NAMALWA (cell line): ENCODE measurements at regions not wholly inside any gene's neighbourhood (a gene's known extent, or its start where the extent isn't known, plus 50 kb on each side); places are given as distances from the start of the nearest gene placed in this dataset.

Experiments
- DNase-seq: peaks from one replicate; pipeline ENCODE4 v3.0.0-alpha.2; 2015; ENCODE audit warnings: low spot score

DNA sequence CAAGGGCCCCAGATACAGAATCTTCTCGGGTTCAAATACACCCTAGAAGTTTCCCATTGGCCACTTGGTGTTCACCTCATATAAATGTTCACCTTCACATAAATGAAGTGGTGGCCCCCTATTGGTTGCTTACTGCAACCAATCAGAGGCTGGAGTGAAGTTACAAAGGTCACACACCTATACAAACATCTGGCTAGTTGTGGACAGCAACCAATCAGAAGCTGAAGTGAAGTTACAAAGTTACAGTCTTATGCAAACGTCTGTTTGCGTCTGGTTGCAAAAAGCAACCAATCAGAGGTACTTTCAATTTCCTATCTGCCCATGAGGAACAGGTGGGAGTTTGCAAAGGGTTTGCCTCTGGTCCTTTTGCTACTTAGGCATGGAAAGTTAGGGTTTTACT is 206.5 kb upstream of the BMP2 start:
- no peak for DNase-seq

DNA sequence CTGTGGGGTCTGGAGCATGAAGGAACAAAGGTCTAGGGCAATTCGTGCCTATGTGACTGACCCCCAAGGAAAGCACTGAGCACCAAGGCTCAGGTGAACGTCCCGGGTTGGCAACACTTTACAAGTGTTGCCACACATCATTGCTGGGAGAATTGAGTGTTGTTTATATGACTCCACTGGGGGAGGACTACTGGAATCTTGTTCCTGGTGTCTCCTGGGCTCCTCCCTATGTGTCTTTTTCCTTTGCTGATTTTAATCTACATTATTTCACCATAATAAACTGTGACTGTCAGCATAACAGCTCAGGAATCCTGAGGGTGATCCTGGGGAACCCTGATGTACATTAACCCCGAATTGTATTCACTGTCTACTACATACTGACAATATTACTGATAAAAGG is 207.7 kb upstream of the BMP2 start:
- DNase-seq: no peak

DNA sequence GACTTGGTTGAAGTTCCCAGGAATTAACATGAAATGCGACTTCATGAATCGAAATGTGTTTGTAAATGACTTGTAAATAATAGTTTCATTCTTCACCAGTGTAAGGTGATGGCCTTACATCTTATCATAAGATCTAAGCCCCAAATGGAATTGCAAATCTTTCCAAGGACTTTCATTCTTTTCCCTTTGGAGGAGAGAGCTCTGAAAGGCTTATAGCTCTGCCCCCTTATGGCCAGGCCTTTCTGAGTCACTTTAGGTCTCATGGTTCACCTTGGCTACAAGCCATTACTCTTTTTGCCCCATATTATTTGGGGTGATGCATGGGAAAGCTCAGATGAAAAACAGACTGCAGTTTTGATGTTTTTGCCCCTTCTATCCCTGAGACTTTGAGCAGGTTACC is 209.1 kb upstream of the BMP2 start:
- DNase-seq: no peak

DNA sequence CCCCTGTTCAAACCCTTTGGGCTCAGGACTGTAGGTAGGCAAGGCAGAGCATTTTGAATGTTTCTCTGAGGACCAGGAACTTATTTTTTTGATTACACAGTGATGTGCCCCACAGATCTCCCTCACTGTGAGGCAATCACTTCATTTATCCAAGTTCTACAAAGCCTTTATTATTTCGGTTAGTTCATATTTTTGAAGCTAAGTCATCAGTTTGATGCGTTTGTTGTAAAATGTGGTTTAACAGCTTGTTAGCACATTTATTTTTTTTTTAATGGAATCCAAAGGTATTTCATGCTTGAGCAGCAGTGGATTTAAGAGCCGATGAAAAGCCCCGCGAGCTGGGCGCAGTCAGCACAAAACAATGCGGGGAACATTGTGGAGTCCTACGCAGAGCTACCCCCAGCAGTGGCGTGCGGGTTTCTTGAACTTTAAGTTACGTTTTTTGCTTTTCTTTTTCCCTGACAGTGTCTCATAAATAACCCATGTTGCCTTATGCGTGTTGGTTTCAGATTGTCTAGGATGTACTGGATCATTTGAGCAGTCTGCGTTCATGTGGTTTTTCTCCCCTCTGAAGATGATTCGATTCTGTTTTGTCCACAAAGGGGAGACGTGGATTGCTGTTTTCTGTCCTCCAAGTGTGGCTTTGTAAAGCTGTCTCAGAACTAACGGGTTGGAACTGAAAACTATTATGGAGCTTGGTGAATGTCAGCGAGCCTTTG is 233.6 kb upstream of the BMP2 start:
- no peak for DNase-seq

DNA sequence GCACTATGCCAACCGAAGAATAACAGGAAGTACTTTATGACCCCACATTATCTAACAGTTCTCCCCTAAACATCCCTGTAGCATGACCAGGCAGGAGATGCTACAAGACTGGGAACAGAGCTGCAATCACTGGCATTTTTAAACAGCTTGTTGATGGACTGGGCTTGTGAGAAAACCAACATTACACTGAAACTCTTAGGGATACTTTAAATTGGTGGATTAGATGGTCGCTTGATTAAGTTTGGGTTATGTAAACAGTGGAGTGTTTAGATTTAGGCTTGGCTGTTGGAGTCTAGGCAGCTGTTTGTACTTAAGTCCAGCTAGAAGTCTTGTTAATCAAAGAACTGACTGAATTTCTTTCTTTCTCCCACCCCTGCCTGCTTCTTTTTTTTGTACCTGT is 234.1 kb upstream of the BMP2 start:
- DNase-seq: no peak

DNA sequence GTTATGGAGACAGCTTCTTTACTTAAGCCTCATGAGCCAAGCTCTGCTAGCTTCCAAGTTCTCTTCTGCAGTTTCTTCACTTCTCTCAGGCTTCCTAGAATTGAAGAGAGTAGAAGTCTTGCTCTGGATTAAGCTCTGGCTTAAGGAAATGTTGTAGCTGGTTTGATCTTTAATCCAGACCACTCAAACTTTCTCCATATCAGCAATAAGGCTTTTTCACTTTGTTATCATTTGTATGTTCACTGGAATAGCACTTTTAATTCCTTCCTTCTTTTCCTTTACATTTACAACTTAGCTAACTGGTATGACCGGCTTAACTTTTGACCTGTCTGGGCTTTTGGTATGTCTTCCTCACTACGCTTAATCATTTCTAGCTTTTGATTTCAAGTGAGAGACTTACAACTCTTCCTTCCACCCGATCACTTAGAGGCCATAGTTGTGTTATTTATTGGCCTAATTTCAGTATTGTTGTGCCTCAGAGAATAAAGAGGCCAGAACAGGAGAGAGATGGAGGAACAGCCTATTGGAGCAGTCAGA is 236.6 kb upstream of the BMP2 start:
- DNase-seq: no peak

DNA sequence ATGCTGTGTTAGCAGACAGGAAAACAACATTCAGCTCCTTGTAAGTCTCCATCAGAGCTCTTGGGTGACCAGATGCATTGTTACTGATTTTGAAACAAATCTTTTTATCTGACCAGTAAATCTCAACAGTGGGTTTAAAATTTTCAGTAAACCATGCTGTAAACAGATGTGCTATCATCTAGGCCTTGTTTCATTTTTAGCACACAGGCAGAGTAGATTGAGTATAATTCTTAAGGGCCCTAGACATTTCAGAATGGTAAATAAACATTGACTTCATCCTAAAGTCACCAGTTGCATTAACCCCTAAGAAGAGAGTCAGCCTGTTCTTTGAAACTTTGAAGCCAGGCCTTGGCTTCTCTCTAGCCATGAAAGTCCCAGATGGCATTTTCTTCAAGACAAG is 237.2 kb upstream of the BMP2 start:
- no peak for DNase-seq

DNA sequence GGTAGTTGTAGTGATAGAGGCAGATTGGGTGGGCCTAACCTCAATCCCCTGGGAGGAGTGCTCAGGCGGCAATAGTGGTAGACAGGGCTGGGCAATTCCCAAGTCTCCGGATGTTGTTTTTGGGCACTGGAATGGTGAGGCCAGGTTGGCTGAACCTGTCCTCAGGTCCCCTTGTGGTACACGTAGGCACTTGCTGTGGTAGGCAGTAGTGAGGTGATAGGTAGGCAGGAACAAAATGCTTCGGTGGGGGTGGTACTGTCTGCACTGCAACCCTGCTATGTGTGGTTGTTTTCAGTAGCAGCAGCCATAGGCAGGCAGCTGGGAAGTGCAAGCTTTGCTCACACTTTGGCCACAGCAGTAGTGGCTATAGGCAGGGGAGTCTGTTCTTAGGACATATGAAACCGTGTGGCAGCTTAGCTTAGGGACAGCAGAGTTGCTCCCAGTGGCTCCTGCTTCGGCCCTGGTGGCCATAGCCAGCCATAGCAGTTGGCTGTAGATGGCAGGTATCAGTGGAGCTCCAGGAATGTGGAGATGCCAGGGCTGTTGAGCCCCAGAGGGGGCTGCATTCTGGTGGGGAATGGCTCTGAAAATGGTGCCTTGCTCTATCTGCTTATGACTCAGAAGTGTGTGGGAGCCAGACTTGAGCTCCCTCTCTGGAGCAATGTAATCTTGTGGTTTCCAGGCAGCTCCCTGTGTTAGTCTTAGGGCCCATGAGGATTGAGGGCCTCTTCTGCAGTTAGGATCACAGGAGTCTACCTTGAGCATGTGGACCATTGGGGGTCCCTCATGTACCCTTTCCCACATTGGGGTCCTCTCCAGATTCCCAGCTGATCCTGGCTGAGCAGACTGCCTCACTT is 241.8 kb upstream of the BMP2 start:
- DNase-seq: no peak

DNA sequence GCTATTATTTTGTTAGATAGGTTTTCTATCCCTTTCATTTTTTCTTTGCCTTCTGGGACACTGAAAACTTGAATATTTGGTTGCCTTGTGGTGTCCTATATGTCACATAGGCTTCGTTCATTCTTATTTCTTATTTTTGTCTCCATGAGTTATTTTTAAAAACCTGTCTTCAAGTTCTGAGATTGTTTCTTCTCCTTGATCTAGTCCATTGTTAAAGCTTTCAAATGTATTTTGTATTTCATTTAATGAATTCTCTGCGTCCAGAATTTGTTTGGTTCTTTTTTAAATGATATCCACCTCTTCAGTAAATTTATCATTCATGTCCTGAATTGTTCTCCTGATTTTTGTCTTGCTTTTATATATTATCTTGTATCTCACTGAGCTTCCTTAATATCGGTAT is 243.2 kb upstream of the BMP2 start:
- DNase-seq: no peak

DNA sequence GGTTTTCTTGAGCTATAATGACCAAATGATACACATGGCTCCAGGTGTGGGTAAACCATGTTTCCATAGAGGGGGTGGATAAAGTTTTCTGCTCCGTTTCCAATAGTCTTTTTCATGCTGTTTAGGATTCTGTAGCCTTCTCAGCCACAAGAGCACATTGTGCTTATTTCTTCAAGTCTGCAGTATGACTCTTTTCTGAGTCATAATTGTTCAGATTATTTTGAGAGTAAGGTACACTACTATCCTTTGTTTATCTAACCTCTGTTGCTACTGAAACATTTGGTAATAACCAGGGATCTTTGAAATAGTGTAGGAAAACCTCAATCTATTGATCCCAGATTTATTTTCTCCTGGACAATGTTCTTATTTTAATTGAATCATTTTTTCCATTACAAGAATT is 247.9 kb upstream of the BMP2 start:
- DNase-seq: no peak

DNA sequence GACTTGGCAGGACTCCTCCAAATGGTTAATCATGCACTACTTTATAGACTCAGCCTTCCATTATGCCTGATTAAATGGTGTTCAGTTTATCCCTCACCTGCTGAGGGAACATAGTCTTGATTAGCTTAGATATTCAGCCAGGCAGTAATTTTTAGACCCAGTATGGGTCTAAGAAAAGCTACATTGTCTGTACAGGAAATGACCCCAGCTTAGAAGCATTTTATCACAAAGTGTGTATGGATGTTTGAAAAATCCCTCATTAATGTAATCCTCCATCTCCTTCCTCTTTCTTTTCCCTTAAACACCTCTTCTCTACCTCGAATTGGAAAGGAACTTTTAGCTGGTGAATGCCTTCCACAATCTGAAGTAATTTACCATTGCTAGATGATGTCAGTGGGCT is 252.2 kb upstream of the BMP2 start:
- DNase-seq: no peak

DNA sequence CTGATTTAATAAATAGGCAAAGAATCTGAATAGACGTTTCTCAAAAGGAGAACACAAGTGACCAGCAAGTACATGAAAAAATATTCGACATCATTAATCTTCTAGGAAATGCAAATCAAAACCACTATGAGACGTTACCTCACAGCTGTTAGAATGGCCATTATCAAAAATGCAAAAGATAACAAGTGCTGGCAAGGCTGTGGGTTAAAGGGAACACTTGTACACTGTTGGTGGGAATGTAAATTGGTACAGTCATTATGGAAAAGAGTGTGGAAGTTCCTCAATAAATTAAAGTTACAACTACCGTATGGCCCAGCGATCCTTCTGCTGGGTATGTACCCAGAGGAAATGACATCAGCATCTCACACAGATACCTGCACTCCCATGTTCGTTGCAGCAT is 253.9 kb upstream of the BMP2 start:
- DNase-seq: peak; percentile 8

DNA sequence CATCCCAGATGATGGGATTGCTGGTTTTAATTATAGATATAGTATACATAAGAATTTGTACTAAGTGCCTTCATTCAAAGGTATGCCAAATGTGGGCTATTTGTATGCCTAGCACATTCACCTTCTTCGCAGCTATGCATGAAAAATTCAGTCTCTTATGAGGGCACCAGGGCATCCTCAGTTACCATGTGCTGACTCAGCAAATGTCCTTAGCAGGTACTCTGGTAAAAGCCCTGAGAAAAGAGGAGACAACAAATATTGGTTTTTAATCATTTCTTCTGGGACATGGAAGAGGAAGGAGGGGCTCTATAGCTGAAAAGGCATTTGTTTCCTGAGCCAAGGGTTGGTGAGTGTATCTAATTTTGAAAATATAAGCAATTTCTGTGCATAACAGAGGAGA is 258.1 kb upstream of the BMP2 start:
- DNase-seq: no peak

DNA sequence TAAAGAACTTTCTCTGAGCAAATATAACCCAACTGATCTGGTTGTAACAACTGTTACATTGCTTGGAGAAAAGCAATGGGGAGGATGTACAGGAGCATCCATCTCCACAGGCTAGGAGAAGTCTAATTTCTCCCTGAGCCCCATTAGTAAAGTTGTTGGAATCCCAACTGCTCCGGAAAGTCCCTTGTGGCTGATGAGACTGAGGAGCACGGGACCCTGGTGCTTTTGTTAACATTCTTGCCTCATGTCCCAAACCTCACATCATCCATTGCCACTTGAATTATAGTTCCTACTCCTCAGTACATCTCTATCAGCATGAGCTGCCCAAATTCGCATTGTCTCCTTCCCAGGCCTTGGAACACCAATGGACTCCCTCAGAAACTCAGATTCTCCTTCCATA is 260.6 kb upstream of the BMP2 start:
- DNase-seq: no peak

DNA sequence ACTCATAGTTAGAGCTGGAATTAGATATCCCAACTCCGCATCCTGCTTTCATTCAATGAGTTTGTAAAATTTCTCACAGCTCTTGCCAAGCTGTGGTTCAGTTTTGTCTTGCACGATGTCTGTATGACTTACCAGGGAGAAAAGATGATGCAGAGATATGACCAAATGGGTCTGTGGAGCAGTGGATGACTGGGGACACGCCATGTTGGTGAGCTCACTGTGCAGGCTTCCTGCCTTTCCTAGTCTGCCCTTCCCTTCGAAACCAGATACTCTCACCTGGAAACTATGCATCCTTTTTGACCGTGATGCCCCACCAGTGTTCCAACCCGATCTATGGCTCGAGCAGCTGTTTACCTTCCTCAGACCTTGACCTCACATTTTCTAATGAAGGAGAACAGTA is 262.7 kb upstream of the BMP2 start:
- DNase-seq: no peak

DNA sequence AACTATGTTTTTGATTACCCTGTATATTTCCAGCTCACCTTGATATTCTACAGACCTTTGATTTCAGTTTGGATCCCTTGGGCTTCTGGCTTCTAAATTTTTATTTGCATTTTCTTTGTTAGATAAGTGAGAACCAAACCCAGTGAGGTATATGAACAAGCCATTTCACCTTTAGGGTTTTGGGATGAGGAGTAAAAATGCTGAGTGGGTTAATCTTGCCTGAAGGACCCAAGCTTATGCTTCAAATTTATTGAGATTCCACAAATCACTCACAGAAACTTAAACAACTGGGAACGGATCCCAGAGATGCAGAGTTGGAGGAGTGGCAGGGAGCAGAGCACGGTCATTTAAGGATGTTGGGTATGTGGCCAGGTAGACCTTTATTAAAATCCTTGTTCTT is 263.3 kb upstream of the BMP2 start:
- DNase-seq: no peak

DNA sequence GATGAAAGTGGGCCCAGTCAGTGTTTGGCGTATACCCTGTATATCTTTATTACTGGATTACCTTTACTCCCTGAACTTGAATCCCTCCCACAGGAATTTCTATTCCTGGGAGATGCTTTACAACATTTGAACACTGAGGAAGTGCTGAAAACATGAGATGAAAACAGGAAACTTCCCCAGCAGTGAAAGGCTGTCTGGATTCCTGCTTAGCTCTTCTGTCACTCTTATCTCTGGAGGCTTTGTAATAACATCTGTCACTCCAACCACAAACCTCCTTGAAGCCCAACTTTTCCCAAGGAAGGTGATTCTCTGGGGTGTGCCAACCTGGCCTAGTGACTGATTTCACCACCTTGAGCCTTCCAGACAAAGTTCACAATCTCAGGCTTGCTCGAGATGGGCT is 264.5 kb upstream of the BMP2 start:
- no peak for DNase-seq

DNA sequence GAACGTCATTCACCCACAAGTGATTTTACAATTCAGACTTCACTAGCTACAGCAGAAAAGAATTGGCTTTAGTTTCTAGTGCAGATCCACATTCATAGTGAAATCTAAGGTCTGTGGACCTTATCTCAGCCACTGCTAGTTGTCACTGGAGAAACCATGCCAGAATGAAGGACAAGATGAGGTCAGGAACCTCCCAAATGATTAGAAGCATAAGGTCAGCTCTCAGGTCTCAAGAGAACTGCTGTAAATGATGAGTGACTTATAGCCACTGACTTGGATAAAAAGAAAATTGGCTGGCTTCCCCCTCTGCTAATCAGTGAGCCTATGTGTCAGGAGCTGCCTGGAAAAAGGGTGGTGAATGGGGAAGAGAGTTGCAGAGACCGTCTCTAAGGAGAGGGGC is 265.3 kb upstream of the BMP2 start:
- DNase-seq: no peak

DNA sequence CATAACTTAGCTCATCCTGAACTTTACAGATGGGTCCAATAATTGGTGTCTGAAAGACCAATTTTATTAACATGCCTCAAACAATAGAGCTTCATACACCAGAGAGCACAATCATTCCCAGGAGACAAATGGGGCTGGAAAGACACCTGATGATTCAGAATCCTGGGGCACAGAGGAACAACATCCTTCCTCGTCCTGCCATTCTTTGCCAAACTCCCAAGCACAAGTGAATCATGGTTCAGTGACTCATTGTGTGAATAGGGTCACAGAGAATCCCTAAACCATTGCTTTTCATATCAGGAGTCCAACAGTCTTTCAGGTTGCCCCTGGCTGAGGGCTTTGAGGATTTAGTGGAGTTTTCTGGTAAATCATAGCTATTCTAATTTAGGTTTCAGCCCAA is 266.4 kb upstream of the BMP2 start:
- DNase-seq: no peak

DNA sequence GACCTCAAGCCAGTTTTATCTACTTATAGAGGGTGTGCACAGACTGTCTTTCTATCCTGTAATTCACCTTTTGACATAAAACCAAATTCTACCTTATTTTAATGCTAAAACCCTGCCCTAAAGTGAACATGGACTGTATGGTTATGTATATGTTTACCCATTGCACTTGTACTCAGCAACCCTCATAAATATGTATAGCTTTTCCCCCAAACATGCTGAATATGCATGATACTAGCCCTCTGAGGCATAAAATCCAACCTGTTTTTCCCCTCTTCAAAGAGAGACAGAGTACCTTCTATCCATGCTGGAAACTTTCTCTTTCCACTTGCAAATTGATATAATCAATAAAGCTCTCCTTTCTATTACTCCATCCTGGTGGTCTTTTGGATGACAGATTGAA is 267.9 kb upstream of the BMP2 start:
- DNase-seq: no peak

DNA sequence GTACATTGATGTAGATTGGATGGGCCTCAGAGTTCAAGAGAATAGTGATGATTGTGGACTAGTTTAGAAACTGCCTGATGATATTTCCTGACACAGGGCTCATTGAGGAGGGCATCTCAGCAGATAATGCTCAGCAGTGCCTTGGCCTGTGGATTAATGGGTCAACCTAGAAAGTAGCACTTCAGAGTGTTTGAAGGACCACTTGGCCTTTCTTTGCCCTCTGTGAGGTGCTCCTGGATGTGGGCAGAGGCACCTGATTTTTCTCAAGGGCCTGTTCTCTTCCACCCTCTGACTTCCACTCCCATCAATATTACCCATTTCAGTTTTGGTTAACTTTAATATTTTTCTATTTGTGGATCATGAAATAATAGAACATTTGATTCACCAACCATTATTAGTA is 270.6 kb upstream of the BMP2 start:
- DNase-seq: no peak

DNA sequence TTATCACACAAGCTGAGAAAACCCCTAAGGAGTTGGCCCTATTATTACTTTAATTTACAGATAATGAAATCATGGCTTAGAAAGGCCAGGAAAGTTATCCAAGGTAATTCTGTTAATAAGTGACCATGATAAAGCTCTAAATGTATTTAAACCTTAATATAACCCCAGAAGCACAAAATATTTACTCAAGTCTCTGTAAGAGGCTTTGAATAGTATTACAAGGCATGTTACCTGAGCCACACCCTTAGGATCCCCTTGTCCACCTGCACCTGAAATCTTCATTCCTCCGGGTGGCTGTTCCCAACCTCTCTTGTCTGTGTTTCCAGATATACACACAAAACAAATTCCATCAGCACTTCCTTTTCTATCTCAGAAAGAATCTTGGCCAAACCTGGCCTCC is 271.6 kb upstream of the BMP2 start:
- no peak for DNase-seq

DNA sequence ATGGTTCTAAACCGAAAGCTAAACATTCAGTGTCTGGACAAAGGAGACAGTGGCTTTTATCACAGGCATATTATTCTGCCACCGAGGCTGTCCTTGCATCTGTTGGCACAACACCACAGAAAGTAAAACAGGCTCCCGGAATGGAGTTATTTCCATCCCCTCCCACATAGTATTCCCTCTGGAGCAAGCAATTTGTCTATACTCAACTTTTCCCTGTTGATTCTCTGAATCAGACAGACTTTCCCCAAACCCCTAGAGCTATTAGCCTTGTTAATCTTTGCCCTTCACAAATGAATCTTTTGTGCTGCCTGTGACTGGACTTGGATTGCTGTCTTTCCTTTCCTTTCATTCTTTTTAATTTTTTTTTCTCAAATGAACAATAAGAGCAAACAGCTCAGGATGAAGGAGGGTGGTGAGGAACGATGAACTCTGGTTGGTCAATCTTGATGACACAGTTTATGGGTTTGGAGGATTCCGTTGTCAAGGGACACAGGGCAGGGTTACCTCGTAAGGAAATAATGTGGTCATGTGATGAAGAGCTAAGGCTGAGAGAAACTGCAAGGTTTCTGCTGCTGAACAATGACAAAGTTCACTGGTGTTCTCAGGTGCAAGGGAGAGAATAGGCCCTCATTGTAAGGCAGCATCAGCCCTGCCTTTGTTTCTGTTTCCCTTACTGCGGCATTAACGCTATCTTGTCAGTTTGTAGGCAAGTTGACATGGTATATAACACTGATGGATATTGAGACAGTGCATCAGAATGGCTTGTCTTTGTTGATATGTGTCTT is 275.0 kb upstream of the BMP2 start:
- DNase-seq: no peak
